CD8-positive, alpha-beta memory T cell (primary cell): ENCODE measurements at regions not wholly inside any gene's neighbourhood (a gene's known extent, or its start where the extent isn't known, plus 50 kb on each side); places are given as distances from the start of the nearest gene placed in this dataset.

Experiments used
- CTCF ChIA-PET: fragments of 350-600 bp; sonication (Branson Sonifier 250); formaldehyde crosslinking; loops from one replicate; lab custom pipeline; 2021; ENCODE audit warnings: antibody characterized with exemption; lab: Charles Lee
- POLR2A ChIA-PET: fragments of 350-600 bp; sonication (Branson Sonifier 250); formaldehyde crosslinking; loops from one replicate; lab custom pipeline; 2021; ENCODE audit warnings: antibody characterized with exemption; lab: Charles Lee
- DNase-seq, 5 donors: peaks; one replicate each; pipeline versions ENCODE4 v3.0.0 to v3.0.0-alpha.2; 2020 to 2022; ENCODE audit warnings: mixed read lengths in 1 of 5
- H3K27ac ChIP-seq: one replicate; pipeline ENCODE4 v1.7.0; 2013; ENCODE audit warnings: low read depth, mild to moderate bottlenecking, low read length, moderate library complexity
- H3K27me3 ChIP-seq: 2 replicates; pipeline ENCODE4 v1.7.0; 2013; ENCODE audit warnings: low read length, mild to moderate bottlenecking; ENCODE audit not compliant: insufficient read depth, poor library complexity, severe bottlenecking
- H3K36me3 ChIP-seq: 2 replicates; pipeline ENCODE4 v1.7.0; 2013; ENCODE audit warnings: mild to moderate bottlenecking, low read length, moderate library complexity; ENCODE audit not compliant: insufficient read depth
- H3K4me1 ChIP-seq: 2 replicates; pipeline ENCODE4 v1.7.0; 2013; ENCODE audit warnings: mild to moderate bottlenecking, low read length, moderate library complexity; ENCODE audit not compliant: insufficient read depth
- H3K4me3 ChIP-seq: 2 replicates; pipeline ENCODE4 v1.7.0; 2013; ENCODE audit warnings: mild to moderate bottlenecking, low read length
- H3K9me3 ChIP-seq: 2 replicates; pipeline ENCODE4 v1.7.0; 2013; ENCODE audit warnings: mild to moderate bottlenecking, low read length
- H3K27ac Mint-ChIP-seq, 8 donors: one replicate each; pipeline ENCODE4 v1.8.0; 2020 to 2021; ENCODE audit warnings: mixed read lengths in 8 of 8, mild to moderate bottlenecking in 6 of 8, inconsistent platforms in 3 of 8, moderate library complexity in 3 of 8
- H3K27me3 Mint-ChIP-seq, 2 donors: one replicate each; pipeline ENCODE4 v1.8.0; 2020 to 2021; ENCODE audit warnings: mixed read lengths in 2 of 2, mild to moderate bottlenecking in 1 of 2, moderate library complexity in 1 of 2
- H3K36me3 Mint-ChIP-seq, 3 donors: one replicate each; pipeline ENCODE4 v1.8.0; 2020 to 2021; ENCODE audit warnings: mixed read lengths in 3 of 3, inconsistent platforms in 1 of 3, mild to moderate bottlenecking in 1 of 3
- H3K4me1 Mint-ChIP-seq, 3 donors: one replicate each; pipeline ENCODE4 v1.8.0; 2020 to 2021; ENCODE audit warnings: mixed read lengths in 3 of 3, inconsistent platforms in 1 of 3, mild to moderate bottlenecking in 1 of 3
- H3K4me3 Mint-ChIP-seq, 7 donors: one replicate each; pipeline ENCODE4 v1.8.0; 2020 to 2021; ENCODE audit warnings: mixed read lengths in 7 of 7, mild to moderate bottlenecking in 6 of 7, moderate library complexity in 4 of 7, inconsistent platforms in 2 of 7
- H3K9me3 Mint-ChIP-seq, 5 donors: one replicate each; pipeline ENCODE4 v1.8.0; 2020 to 2022; ENCODE audit warnings: mixed read lengths in 5 of 5, mild to moderate bottlenecking in 3 of 5, moderate library complexity in 2 of 5, inconsistent platforms in 1 of 5

GRCh38 chr20:51093240-51093763, 70.4 kb upstream of the KCNG1 start:
- H3K27me3 Mint-ChIP-seq: peaks cover 16 to 74% of the 10 kb centered on the region in 2 donors
- H3K4me1 ChIP-seq: no peaks in the 10 kb centered on the region
- H3K4me3 ChIP-seq: no peak overlapping the region
- H3K27ac Mint-ChIP-seq: no peak overlapping the region
- ChIA-PET CTCF (no interaction called here), POLR2A (interaction anchor here (0.6 kb wide), 1 partner anchor 320 kb away, joined by 3 read pairs; no protein-coding TSS in a partner anchor)
- peaks cover 4 to 11% (median 4%) of the 10 kb centered on the region in 3 donors for H3K4me1 Mint-ChIP-seq
- no peak overlapping the region for H3K27ac ChIP-seq
- no peaks in the 10 kb centered on the region for H3K36me3 ChIP-seq
- H3K27me3 ChIP-seq: peaks cover 17% of the 10 kb centered on the region
- H3K9me3 ChIP-seq: no peaks in the 10 kb centered on the region
- no peaks in the 10 kb centered on the region for H3K9me3 Mint-ChIP-seq
- H3K36me3 Mint-ChIP-seq: no peaks in the 10 kb centered on the region
- DNase-seq: no peak
- H3K4me3 Mint-ChIP-seq: no peak overlapping the region

DNA sequence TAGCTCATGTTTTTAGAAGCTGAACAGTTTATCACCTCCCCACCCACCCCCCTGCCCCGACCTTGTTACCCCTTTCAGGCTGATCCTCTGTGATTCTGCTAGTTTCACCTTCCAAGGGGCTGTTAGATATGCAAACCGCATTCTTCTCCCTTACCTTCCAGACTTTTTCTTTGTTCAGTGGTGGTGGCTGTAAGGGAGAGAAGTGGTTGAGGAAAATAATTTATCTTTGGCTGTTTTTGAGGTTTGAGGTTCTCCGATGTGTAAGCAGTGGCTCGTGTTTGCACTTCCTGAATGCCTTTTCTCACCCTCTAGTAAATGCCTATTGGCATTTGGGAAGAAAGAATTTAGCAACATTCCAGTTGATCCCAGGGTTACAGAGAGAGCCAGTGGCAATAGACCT, 69.4 kb upstream of the KCNG1 start:
- H3K27ac Mint-ChIP-seq: no peak overlapping the region
- ChIA-PET CTCF (no interaction called here), POLR2A (no interaction called here)
- peak overlapping the region in 2 of 7 donors; percentile 1 to 30 for H3K4me3 Mint-ChIP-seq
- H3K4me1 Mint-ChIP-seq: peaks cover 4 to 11% (median 4%) of the 10 kb centered on the region in 3 donors
- H3K36me3 Mint-ChIP-seq: no peaks in the 10 kb centered on the region
- Histone ChIP-seq H3K27ac (no peak overlapping the region), H3K27me3 (peaks cover 17% of the 10 kb centered on the region), H3K36me3 (no peaks in the 10 kb centered on the region), H3K4me3 (no peak overlapping the region), H3K4me1 (no peaks in the 10 kb centered on the region), H3K9me3 (no peaks in the 10 kb centered on the region)
- peaks cover 17 to 83% of the 10 kb centered on the region in 2 donors for H3K27me3 Mint-ChIP-seq
- H3K9me3 Mint-ChIP-seq: no peaks in the 10 kb centered on the region
- DNase-seq: no peak

DNA sequence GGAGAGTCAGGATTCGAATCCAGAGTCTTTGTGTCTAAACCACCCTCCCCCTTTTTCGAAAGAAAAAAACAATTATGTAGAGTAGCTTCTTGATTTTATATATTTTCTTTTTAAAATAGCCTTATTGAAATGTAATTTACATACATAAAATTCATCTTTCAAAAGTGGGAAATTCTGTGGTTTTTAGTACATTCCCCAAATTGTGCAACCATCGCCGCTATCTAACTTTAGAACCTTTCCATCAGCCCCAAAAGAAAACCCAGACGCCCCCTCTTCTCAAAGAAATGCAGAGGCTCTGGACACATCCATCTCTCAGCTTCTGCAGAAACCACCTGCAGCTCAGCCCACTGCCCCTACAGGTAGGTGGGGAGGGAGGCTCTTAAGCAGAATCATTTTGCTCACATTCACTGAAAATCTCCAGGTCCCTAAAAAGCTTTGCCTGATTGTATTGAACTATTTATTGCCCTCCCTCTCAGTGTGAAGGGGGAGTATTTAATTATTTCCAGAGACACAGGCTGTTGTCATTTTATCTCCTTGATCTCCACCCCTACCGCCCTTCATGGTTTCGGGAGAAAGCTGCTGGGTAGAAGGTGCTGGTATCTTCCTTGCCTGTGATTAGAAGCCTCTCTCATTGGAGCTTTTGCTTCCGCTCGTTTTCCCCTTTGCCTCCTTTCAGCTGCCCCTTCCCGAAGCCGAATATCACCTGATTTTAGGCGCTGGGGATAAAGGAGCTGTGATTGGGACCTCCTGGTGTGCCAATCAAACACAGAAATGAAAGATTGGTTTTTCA, 68.7 kb upstream of the KCNG1 start:
- H3K27ac Mint-ChIP-seq: no peak overlapping the region
- ChIA-PET POLR2A (no interaction called here), CTCF (no interaction called here)
- H3K4me3 Mint-ChIP-seq: no peak overlapping the region
- no peaks in the 10 kb centered on the region for H3K9me3 ChIP-seq
- no peak overlapping the region for H3K4me3 ChIP-seq
- H3K36me3 ChIP-seq: no peaks in the 10 kb centered on the region
- H3K27ac ChIP-seq: no peak overlapping the region
- H3K27me3 Mint-ChIP-seq: peaks cover 20 to 82% of the 10 kb centered on the region in 2 donors
- H3K4me1 ChIP-seq: no peaks in the 10 kb centered on the region
- H3K9me3 Mint-ChIP-seq: no peaks in the 10 kb centered on the region
- no peaks in the 10 kb centered on the region for H3K36me3 Mint-ChIP-seq
- peaks cover 4 to 11% (median 4%) of the 10 kb centered on the region in 3 donors for H3K4me1 Mint-ChIP-seq
- peaks cover 17% of the 10 kb centered on the region for H3K27me3 ChIP-seq
- no peak for DNase-seq

DNA sequence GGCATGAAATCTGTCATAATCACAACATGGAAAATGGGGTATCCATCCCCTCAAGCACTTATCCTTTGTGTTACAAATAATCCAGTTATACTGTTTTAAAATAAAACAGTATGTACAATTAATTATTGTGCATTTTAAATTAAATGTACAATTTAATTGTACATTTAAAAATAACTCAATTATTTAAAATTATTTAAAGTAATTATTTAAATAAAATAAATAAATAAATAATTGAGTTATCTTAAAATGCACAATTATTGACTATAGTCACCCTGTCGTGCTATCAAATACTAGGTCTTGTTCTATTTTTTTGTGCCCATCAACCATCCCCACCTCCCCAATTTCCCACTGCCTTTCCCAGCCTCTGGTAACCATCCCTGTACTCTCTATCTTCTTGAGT, 66.9 kb upstream of the KCNG1 start:
- no peak overlapping the region for H3K4me3 Mint-ChIP-seq
- no peaks in the 10 kb centered on the region for H3K9me3 ChIP-seq
- H3K4me3 ChIP-seq: no peak overlapping the region
- H3K4me1 ChIP-seq: no peaks in the 10 kb centered on the region
- ChIA-PET POLR2A (no interaction called here), CTCF (no interaction called here)
- peaks cover 17% of the 10 kb centered on the region for H3K27me3 ChIP-seq
- DNase-seq: no peak
- H3K36me3 ChIP-seq: no peaks in the 10 kb centered on the region
- no peak overlapping the region for H3K27ac Mint-ChIP-seq
- H3K27me3 Mint-ChIP-seq: peaks cover 26 to 72% of the 10 kb centered on the region in 2 donors
- H3K36me3 Mint-ChIP-seq: no peaks in the 10 kb centered on the region
- peaks cover 4 to 11% (median 4%) of the 10 kb centered on the region in 3 donors for H3K4me1 Mint-ChIP-seq
- no peaks in the 10 kb centered on the region for H3K9me3 Mint-ChIP-seq
- H3K27ac ChIP-seq: no peak overlapping the region

- H3K4me3 ChIP-seq: no peak overlapping the region
- H3K27ac Mint-ChIP-seq: no peak overlapping the region
- CTCF ChIA-PET: no interaction called here
- POLR2A ChIA-PET: no interaction called here
- no peak for DNase-seq
- H3K9me3 ChIP-seq: no peaks in the 10 kb centered on the region
- no peak overlapping the region for H3K4me3 Mint-ChIP-seq
- H3K27ac ChIP-seq: no peak overlapping the region
- peaks cover 17% of the 10 kb centered on the region for H3K27me3 ChIP-seq
- peaks cover 29 to 68% of the 10 kb centered on the region in 2 donors for H3K27me3 Mint-ChIP-seq
- no peaks in the 10 kb centered on the region for H3K4me1 ChIP-seq
- H3K36me3 Mint-ChIP-seq: no peaks in the 10 kb centered on the region
- H3K36me3 ChIP-seq: no peaks in the 10 kb centered on the region
- peaks cover 4 to 11% (median 4%) of the 10 kb centered on the region in 3 donors for H3K4me1 Mint-ChIP-seq
- H3K9me3 Mint-ChIP-seq: no peaks in the 10 kb centered on the region
Measured at GRCh38 chr20:51089272-51089781, 66.4 kb upstream of the KCNG1 start.

DNA sequence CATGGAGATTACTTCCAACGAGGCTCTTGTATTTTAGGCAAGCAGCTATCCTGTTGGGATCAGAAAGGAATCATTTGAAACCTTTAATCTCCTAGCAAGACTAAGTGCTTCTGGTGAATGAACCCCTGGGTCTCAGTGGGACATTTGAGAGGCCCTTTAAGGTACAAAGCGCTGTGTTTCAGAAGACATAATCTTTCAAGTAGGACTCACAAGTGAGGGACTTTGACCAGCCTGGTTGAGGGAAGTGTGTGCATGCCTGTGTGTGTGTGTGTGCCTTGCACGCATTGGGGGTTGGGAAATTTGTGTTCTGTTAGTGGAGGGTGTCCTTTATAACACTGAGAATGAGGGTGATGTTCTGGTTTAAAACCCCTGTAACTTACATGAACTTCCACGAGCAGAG, 64.4 kb upstream of the KCNG1 start:
- Histone ChIP-seq H3K36me3 (no peaks in the 10 kb centered on the region), H3K9me3 (no peaks in the 10 kb centered on the region), H3K4me1 (no peaks in the 10 kb centered on the region), H3K27ac (no peak overlapping the region), H3K4me3 (no peak overlapping the region), H3K27me3 (peaks cover 18% of the 10 kb centered on the region)
- DNase-seq: no peak
- H3K9me3 Mint-ChIP-seq: no peaks in the 10 kb centered on the region
- peaks cover 29 to 69% of the 10 kb centered on the region in 2 donors for H3K27me3 Mint-ChIP-seq
- ChIA-PET POLR2A (no interaction called here), CTCF (no interaction called here)
- H3K4me3 Mint-ChIP-seq: no peak overlapping the region
- H3K27ac Mint-ChIP-seq: no peak overlapping the region
- no peaks in the 10 kb centered on the region for H3K36me3 Mint-ChIP-seq
- peaks cover under 1 to 7% (median 4%) of the 10 kb centered on the region in 3 donors for H3K4me1 Mint-ChIP-seq

DNA sequence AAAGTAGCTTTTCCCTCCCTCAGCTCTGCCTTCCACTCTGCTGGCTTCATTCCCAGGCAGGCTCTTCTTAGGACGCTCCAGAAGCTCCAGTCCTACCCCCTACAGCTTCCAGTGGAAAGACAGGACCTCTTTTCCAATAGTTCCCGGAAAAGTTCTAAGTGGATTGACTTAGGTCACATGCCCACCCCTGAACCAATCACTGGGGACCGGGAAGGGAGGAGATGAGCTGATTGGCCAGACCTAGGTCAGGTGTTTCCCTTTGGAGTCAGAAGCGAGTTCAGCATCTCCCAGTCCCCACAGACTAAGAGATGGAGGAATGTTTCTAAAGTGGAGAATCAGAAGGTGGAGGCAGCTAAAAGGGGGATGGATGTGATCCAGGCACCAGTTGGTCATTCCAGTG, 62.9 kb upstream of the KCNG1 start:
- no peak overlapping the region for H3K4me3 ChIP-seq
- ChIA-PET POLR2A (no interaction called here), CTCF (no interaction called here)
- Mint-ChIP-seq H3K36me3 (no peaks in the 10 kb centered on the region), H3K27me3 (peaks cover 31 to 62% of the 10 kb centered on the region in 2 donors), H3K4me3 (no peak overlapping the region), H3K9me3 (no peaks in the 10 kb centered on the region), H3K4me1 (no peaks in the 10 kb centered on the region), H3K27ac (no peak overlapping the region)
- H3K27ac ChIP-seq: no peak overlapping the region
- H3K27me3 ChIP-seq: peaks cover 9% of the 10 kb centered on the region
- H3K36me3 ChIP-seq: no peaks in the 10 kb centered on the region
- DNase-seq: no peak
- H3K4me1 ChIP-seq: no peaks in the 10 kb centered on the region
- no peaks in the 10 kb centered on the region for H3K9me3 ChIP-seq

DNA sequence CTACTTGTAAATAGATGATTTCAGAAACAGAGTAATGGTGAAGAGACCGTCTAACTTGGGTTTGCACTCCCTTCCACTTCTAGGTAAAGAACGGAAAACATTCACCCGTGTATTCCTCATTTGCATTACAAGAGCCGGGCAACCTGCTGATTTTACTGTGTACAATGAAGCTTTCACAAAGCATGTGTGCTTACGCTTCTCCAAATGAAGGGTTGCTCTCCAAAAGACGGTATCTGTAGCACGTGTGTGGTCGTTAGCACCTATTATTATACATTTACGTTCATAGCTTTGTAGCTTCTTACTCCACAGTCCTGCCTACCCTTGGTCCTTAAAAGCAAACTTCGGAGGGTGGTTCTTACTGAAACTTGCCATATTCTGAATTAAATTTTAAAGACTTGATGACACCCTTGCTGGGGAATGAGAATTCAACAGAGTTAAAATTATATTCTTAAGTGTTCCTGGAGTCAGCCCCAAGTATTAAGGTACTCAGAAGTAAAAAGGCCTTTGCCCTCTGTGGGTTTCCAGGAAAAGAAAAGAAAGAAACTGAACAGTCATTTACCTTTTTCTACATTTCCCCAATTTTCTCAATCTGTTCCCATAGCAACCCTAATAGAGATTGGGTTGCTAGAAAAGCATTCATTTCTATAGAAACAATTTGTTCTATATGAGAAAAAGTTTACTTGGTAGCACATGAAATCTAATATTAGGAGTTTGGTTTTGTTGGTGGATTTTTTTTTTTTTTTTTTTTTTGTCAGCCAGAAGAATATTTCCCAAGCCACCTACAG, 61.9 kb upstream of the KCNG1 start:
- Histone ChIP-seq H3K27me3 (peaks cover 4% of the 10 kb centered on the region), H3K4me3 (no peak overlapping the region), H3K27ac (no peak overlapping the region), H3K9me3 (no peaks in the 10 kb centered on the region), H3K4me1 (no peaks in the 10 kb centered on the region), H3K36me3 (no peaks in the 10 kb centered on the region)
- ChIA-PET CTCF (no interaction called here), POLR2A (no interaction called here)
- Mint-ChIP-seq H3K9me3 (no peaks in the 10 kb centered on the region), H3K36me3 (no peaks in the 10 kb centered on the region), H3K4me3 (no peak overlapping the region), H3K4me1 (no peaks in the 10 kb centered on the region), H3K27me3 (peaks cover 33 to 67% of the 10 kb centered on the region in 2 donors), H3K27ac (no peak overlapping the region)
- DNase-seq: no peak
